Epithelial cell of proximal tubule (primary cell): ENCODE measurements at regions not wholly inside any gene's neighbourhood (a gene's known extent, or its start where the extent isn't known, plus 50 kb on each side); places are given as distances from the start of the nearest gene placed in this dataset.

ENCODE experiments used
- DNase-seq: peaks from one replicate; pipeline ENCODE4 v3.0.0-alpha.2; 2011; ENCODE audit warnings: low read depth
- H3K4me3 ChIP-seq: 2 replicates; pipeline ENCODE4 v1.5.1; 2011; ENCODE audit warnings: low read depth, mild to moderate bottlenecking, low read length
- CTCF ChIP-seq: conservative IDR thresholded peaks from 2 replicates; pipeline ENCODE4 v1.5.1; 2012; ENCODE audit warnings: low read depth, mild to moderate bottlenecking, low read length

GRCh38 chr3:193847402-193847801, 254.4 kb downstream of the OPA1 start:
- H3K4me3 ChIP-seq: no peak overlapping the region
- no peak for TF ChIP-seq CTCF
- DNase-seq: no peak

GRCh38 chr3:193848547-193848946, 255.5 kb downstream of the OPA1 start:
- no peak for DNase-seq
- TF ChIP-seq CTCF: no peak
- H3K4me3 ChIP-seq: no peak overlapping the region

- H3K4me3 ChIP-seq: no peak overlapping the region
- no peak for TF ChIP-seq CTCF
- DNase-seq: no peak
Observed at GRCh38 chr3:193850084-193850619, 257.1 kb downstream of the OPA1 start.

- no peak overlapping the region for H3K4me3 ChIP-seq
- TF ChIP-seq CTCF: no peak
- DNase-seq: no peak
Observed at GRCh38 chr3:193851428-193851847, 258.4 kb downstream of the OPA1 start.

- no peak for TF ChIP-seq CTCF
- DNase-seq: no peak
- no peak overlapping the region for H3K4me3 ChIP-seq
Observed at GRCh38 chr3:193851941-193852674, 259.1 kb downstream of the OPA1 start.

GRCh38 chr3:193852901-193853300, 259.9 kb downstream of the OPA1 start:
- DNase-seq: no peak
- TF ChIP-seq CTCF: no peak
- no peak overlapping the region for H3K4me3 ChIP-seq
